Parathyroid adenoma (tissue), 2 donors: ENCODE measurements at regions not wholly inside any gene's neighbourhood (a gene's known extent, or its start where the extent isn't known, plus 50 kb on each side); places are given as distances from the start of the nearest gene placed in this dataset.

Source experiments
- H2AFZ ChIP-seq: fragments of 300-600 bp; sonication (generic); one replicate; pipeline ENCODE4 v1.7.0; 2017; ENCODE audit warnings: antibody characterized with exemption, mild to moderate bottlenecking
- H3K27ac ChIP-seq: fragments of 300-600 bp; sonication (generic); one replicate; pipeline ENCODE4 v1.7.0; 2017
- H3K27me3 ChIP-seq: fragments of 300-600 bp; sonication (generic); one replicate; pipeline ENCODE4 v1.7.0; 2017; ENCODE audit warnings: low read length; ENCODE audit not compliant: control insufficient read depth, insufficient read depth
- H3K36me3 ChIP-seq: fragments of 300-600 bp; sonication (generic); one replicate; pipeline ENCODE4 v1.7.0; 2017; ENCODE audit warnings: low read length; ENCODE audit not compliant: control insufficient read depth, insufficient read depth
- H3K4me1 ChIP-seq: fragments of 300-600 bp; sonication (generic); one replicate; pipeline ENCODE4 v1.7.0; 2017; ENCODE audit warnings: control low read depth
- H3K4me2 ChIP-seq: fragments of 300-600 bp; sonication (generic); one replicate; pipeline ENCODE4 v1.7.0; 2017; ENCODE audit warnings: low read length
- H3K4me3 ChIP-seq: fragments of 300-600 bp; sonication (generic); one replicate; pipeline ENCODE4 v1.7.0; 2017; ENCODE audit warnings: low read depth, low read length
- H3K79me2 ChIP-seq: fragments of 300-600 bp; sonication (generic); one replicate; pipeline ENCODE4 v1.7.0; 2017; ENCODE audit warnings: control low read depth
- H3K9ac ChIP-seq: fragments of 300-600 bp; sonication (generic); one replicate; pipeline ENCODE4 v1.7.0; 2017; ENCODE audit warnings: mild to moderate bottlenecking
- H3K9me3 ChIP-seq: fragments of 300-600 bp; sonication (generic); one replicate; pipeline ENCODE4 v1.7.0; 2017; ENCODE audit warnings: low read length; ENCODE audit not compliant: control insufficient read depth
- CTCF ChIP-seq: fragments of 300-600 bp; sonication (generic); IDR thresholded peaks from one replicate; pipeline ENCODE4 v1.7.0; 2017; ENCODE audit warnings: antibody characterized with exemption, mild to moderate bottlenecking
- donor health status: primary hyperparathyroidism.

GRCh38 chr6:145273136-145273535 is 462.2 kb downstream of the EPM2A start:
- Histone ChIP-seq H3K4me1 (peaks cover 43% of the 10 kb centered on the region), H3K4me2 (no peak overlapping the region), H3K9ac (no peak overlapping the region), H3K4me3 (no peak overlapping the region), H3K27ac (no peak overlapping the region), H3K27me3 (no peaks in the 10 kb centered on the region), H3K36me3 (no peaks in the 10 kb centered on the region), H3K9me3 (no peaks in the 10 kb centered on the region), H3K79me2 (no peaks in the 10 kb centered on the region), H2AFZ (no peak overlapping the region)
- TF ChIP-seq CTCF = no peak

- Histone ChIP-seq H3K4me2 (no peak overlapping the region), H3K36me3 (no peaks in the 10 kb centered on the region), H3K27ac (no peak overlapping the region), H3K27me3 (no peaks in the 10 kb centered on the region), H3K9ac (no peak overlapping the region), H3K4me1 (peaks cover 46% of the 10 kb centered on the region), H3K79me2 (no peaks in the 10 kb centered on the region), H2AFZ (peak overlapping the region; percentile 7), H3K4me3 (no peak overlapping the region), H3K9me3 (no peaks in the 10 kb centered on the region)
- no peak for TF ChIP-seq CTCF
Measured at GRCh38 chr6:145274083-145274482, 461.2 kb downstream of the EPM2A start.

- peaks cover 37% of the 10 kb centered on the region for H3K4me1 ChIP-seq
- no peaks in the 10 kb centered on the region for H3K27me3 ChIP-seq
- H3K36me3 ChIP-seq = no peaks in the 10 kb centered on the region
- no peak overlapping the region for H3K4me3 ChIP-seq
- no peak overlapping the region for H3K27ac ChIP-seq
- no peaks in the 10 kb centered on the region for H3K9me3 ChIP-seq
- no peak overlapping the region for H3K9ac ChIP-seq
- no peak overlapping the region for H2AFZ ChIP-seq
- no peaks in the 10 kb centered on the region for H3K79me2 ChIP-seq
- no peak overlapping the region for H3K4me2 ChIP-seq
- TF ChIP-seq CTCF = no peak
Measured at GRCh38 chr6:145275019-145275418, 460.3 kb downstream of the EPM2A start.

GRCh38 chr6:145275787-145276186 is 459.5 kb downstream of the EPM2A start:
- Histone ChIP-seq H3K79me2 (no peaks in the 10 kb centered on the region), H3K27ac (no peak overlapping the region), H3K27me3 (no peaks in the 10 kb centered on the region), H3K36me3 (no peaks in the 10 kb centered on the region), H3K9ac (no peak overlapping the region), H3K4me1 (peaks cover 32% of the 10 kb centered on the region), H3K9me3 (no peaks in the 10 kb centered on the region), H3K4me2 (no peak overlapping the region), H3K4me3 (no peak overlapping the region), H2AFZ (no peak overlapping the region)
- TF ChIP-seq CTCF = no peak

GRCh38 chr6:145276756-145277155 is 458.6 kb downstream of the EPM2A start:
- Histone ChIP-seq H3K79me2 (no peaks in the 10 kb centered on the region), H2AFZ (peak overlapping the region; percentile 36), H3K27ac (no peak overlapping the region), H3K27me3 (no peaks in the 10 kb centered on the region), H3K9ac (no peak overlapping the region), H3K4me2 (no peak overlapping the region), H3K36me3 (no peaks in the 10 kb centered on the region), H3K9me3 (no peaks in the 10 kb centered on the region), H3K4me3 (no peak overlapping the region), H3K4me1 (peaks cover 27% of the 10 kb centered on the region)
- TF ChIP-seq CTCF = no peak
